Adipocyte (in vitro differentiated cells): ENCODE measurements at regions not wholly inside any gene's neighbourhood (a gene's known extent, or its start where the extent isn't known, plus 50 kb on each side); places are given as distances from the start of the nearest gene placed in this dataset.
"Not testable (repeated sequence)": the region's sequence is repeated elsewhere in the genome, so short reads cannot be mapped to it uniquely, and the experiment has no call there.

Experiments
- DNase-seq: peaks from one replicate; pipeline ENCODE4 v3.0.0-alpha.2; 2015; ENCODE audit warnings: low read depth
- H3K27me3 ChIP-seq: replicated peaks from 2 replicates; pipeline ENCODE4 v1.7.0; 2013; ENCODE audit warnings: mild to moderate bottlenecking, low read length, moderate library complexity; ENCODE audit not compliant: control insufficient read depth, insufficient read depth
- H3K36me3 ChIP-seq: 2 replicates; pipeline ENCODE4 v1.7.0; 2013; ENCODE audit warnings: low read length, mild to moderate bottlenecking, moderate library complexity; ENCODE audit not compliant: control insufficient read depth, insufficient read depth, severe bottlenecking
- H3K4me1 ChIP-seq: 2 replicates; pipeline ENCODE4 v1.7.0; 2013; ENCODE audit warnings: mild to moderate bottlenecking, low read length, moderate library complexity; ENCODE audit not compliant: control insufficient read depth, insufficient read depth
- H3K4me3 ChIP-seq: 2 replicates; pipeline ENCODE4 v1.7.0; 2013; ENCODE audit warnings: mild to moderate bottlenecking, low read length, moderate library complexity
- H3K9ac ChIP-seq: 2 replicates; pipeline ENCODE4 v1.7.0; 2013; ENCODE audit warnings: mild to moderate bottlenecking, low read length, moderate library complexity
- H3K9me3 ChIP-seq: 2 replicates; pipeline ENCODE4 v1.7.0; 2013; ENCODE audit warnings: mild to moderate bottlenecking, low read length, moderate library complexity; ENCODE audit not compliant: control insufficient read depth

DNA sequence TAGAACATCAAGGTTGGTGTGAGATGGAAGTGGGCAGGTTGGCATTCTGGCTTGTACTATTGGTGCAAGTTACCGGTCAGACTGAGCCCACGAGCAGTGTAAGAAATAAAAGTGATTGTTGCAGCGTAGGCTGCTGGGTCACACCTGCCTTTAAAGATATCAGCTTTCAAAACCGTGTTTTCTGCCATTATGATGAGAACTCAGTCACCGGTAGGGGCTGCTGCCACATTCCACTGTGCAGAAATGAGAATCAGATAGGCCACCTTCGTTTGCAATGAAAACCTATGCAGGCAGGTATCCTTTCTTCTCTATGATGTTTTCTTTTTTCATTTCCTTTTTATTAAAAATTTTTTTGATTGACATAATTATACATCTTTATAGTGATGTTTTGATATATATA lies 168.5 kb downstream of the MYLK4 start:
- H3K9me3 ChIP-seq: peaks cover 12% of the 10 kb centered on the region
- no peaks in the 10 kb centered on the region for H3K27me3 ChIP-seq
- no peak for DNase-seq
- H3K36me3 ChIP-seq: no peaks in the 10 kb centered on the region
- no peak overlapping the region for H3K4me3 ChIP-seq
- peaks cover 5% of the 10 kb centered on the region for H3K4me1 ChIP-seq
- no peak overlapping the region for H3K9ac ChIP-seq

DNA sequence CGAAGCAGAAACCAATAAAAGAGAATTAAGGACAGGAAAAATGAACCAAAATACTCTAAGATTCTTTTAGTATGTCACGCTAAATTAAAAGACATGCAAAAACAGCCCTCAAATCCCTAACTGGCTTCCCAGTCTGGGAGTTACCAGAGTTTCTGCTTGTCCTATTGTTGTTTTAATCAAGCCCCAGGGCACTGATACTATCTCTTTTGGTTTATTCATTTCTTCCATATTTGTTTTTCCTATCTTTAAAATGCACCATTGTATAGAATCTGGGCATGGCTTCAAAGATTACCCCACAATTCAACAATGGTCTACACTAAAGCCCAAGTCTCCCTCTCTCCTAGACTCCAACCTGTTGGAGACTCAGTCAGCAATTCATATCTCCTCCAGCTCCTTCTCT lies 169.1 kb downstream of the MYLK4 start:
- H3K9me3 ChIP-seq: peaks cover 12% of the 10 kb centered on the region
- peaks cover 5% of the 10 kb centered on the region for H3K4me1 ChIP-seq
- no peak overlapping the region for H3K4me3 ChIP-seq
- H3K36me3 ChIP-seq: no peaks in the 10 kb centered on the region
- H3K9ac ChIP-seq: no peak overlapping the region
- DNase-seq: no peak
- no peaks in the 10 kb centered on the region for H3K27me3 ChIP-seq

DNA sequence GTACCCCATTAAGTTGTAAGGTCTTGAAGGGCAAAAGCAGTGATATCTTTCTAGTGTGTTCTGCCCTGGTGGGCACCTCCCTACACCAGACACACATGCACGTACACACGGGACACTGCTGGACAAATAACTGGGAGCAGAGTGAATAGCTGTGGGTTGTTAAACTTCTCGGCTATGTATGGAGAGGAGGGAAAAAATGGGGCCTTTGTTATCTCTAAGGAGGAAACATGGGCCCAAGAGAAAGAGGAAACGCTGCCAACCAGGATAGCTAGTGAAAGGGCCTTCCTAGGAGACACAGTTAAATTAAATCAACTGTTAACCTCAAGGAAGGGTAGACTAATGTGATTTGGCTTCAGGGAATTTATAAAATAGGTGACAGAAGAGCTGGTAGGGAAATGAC lies 169.7 kb downstream of the MYLK4 start:
- Histone ChIP-seq H3K27me3 (no peaks in the 10 kb centered on the region), H3K4me1 (peaks cover 5% of the 10 kb centered on the region), H3K9ac (no peak overlapping the region), H3K36me3 (no peaks in the 10 kb centered on the region), H3K9me3 (peaks cover 12% of the 10 kb centered on the region), H3K4me3 (no peak overlapping the region)
- DNase-seq: no peak

DNA sequence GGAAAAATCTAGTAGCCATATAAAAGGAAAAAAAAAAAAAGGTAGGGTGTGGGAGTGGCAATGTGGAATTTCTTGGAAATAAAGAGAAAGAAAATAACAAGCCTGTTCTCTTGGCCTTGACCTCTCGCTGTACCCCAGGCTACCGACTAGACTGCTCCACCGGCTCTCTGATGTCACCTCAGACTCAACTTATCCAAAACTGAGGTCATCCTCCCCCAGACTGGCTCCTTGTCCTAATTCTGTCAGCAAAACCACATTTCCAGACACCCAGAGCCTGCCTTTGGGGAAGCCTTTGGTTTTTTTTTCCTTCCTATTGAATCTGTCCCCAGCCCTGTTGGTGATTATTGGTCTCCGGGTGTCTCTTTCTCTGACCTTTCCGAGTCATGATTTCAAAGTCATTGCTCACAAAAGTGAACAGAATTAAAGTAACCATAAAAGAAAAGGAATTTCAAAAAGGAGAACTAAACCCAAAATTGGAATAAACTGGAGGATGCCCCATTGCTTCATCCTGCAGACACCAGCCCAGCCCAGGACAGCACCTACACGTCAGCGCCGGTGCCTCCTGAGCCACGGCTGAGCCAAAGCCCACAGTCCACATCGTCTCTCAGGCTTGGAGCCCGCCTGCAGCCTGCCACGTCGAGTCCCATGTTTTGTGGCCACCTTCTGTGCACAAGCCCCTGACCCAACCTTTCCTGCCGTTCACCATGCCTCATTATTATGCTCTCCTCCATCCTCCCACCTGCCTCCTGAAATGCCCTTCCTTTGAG lies 170.7 kb downstream of the MYLK4 start:
- Histone ChIP-seq H3K4me3 (no peak overlapping the region), H3K9ac (no peak overlapping the region), H3K4me1 (peaks cover 5% of the 10 kb centered on the region), H3K27me3 (no peaks in the 10 kb centered on the region), H3K36me3 (no peaks in the 10 kb centered on the region), H3K9me3 (peaks cover 15% of the 10 kb centered on the region)
- DNase-seq: no peak

DNA sequence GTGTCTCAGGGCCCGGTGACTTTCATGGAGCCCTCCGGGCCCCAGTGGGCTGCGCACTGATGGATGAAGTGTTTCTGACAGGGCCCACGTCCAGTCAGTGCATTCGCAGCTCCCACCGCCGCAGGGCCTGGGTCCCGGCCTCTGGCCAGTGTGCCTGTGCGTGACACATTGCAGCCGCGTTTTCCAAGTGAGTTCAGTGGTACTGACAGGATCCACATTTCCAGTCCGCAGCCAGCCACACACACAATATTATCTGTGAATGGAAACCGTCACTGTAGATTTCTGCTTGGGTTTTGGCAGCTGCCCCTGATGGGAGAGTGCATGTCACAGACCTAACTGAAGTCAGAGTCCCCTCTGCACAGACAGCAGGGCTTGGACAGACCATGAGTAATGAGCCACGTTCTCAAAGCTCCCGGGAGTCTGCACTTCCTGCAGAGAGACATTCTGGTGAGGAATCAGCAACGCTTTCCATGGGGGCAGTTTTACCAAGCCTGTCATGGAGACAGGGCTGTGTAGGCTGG lies 171.4 kb downstream of the MYLK4 start:
- Histone ChIP-seq H3K4me1 (peaks cover 5% of the 10 kb centered on the region), H3K36me3 (no peaks in the 10 kb centered on the region), H3K9ac (no peak overlapping the region), H3K4me3 (no peak overlapping the region), H3K27me3 (no peaks in the 10 kb centered on the region), H3K9me3 (peaks cover 17% of the 10 kb centered on the region)
- no peak for DNase-seq

DNA sequence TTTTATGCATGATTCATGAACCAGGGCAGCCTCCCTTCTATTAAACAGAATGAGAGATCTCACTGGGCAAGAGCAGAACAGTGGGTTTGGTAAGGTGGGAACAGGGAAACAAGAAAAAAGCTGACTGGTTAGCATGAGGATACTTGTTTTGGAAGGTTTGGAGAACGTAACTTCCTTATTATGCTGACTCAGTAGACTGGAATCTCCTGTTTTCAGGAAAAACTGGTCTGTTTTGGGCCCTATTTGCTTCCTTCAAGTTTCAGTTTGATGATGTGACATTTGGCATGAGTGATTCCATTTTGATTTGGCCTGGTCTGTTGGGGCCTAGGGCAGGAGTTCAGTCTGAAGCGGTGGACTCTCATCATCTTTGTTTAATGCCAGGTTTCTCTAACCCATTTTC lies 172.0 kb downstream of the MYLK4 start:
- peaks cover 5% of the 10 kb centered on the region for H3K4me1 ChIP-seq
- no peak overlapping the region for H3K4me3 ChIP-seq
- no peak for DNase-seq
- no peaks in the 10 kb centered on the region for H3K36me3 ChIP-seq
- H3K27me3 ChIP-seq: no peaks in the 10 kb centered on the region
- H3K9me3 ChIP-seq: peaks cover 15% of the 10 kb centered on the region
- no peak overlapping the region for H3K9ac ChIP-seq

DNA sequence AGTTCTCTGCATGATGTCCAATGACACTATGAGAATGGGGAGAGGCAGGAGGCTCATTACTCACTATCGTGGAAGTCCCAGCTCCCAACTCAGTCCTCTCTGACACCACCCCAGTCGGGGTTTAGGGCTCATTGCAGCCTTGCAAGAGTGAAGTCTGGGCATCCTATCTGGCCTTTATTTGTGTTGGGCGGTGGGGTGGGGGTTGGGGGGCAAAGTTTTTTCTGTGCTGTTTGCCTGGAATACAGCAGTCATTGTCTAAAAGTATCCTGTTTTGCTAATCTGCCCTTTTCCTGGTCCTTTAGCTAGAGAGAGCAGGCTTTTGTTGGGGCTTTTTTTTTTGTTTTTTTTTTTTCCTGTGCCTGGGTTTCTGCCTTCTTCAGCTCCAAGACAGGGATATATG lies 174.2 kb downstream of the MYLK4 start:
- no peak for DNase-seq
- Histone ChIP-seq H3K4me1 (peaks cover 5% of the 10 kb centered on the region), H3K4me3 (no peak overlapping the region), H3K36me3 (no peaks in the 10 kb centered on the region), H3K9ac (no peak overlapping the region), H3K27me3 (no peaks in the 10 kb centered on the region), H3K9me3 (peaks cover 11% of the 10 kb centered on the region)

DNA sequence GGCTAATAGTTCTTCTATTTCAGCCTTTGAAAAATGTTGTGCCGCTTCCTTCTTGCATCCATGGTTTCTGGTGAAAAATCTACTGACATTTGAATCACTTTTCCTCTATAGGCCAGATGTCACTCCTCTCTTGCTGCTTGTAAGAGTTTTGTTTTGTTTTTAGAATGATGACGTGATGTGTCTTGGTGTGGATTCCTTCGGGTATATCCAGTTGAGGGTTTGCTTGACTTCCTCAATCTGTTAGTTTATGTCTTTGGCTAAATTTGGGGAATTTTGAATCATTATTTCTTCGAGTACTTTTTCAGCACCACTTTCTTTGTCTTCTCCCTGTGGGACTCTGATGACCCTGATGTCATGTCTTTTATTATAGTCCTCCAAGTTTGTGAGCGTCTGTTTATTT lies 175.5 kb downstream of the MYLK4 start:
- Histone ChIP-seq H3K36me3 (no peaks in the 10 kb centered on the region), H3K27me3 (no peaks in the 10 kb centered on the region), H3K9me3 (peaks cover 11% of the 10 kb centered on the region), H3K4me3 (no peak overlapping the region), H3K4me1 (peaks cover 5% of the 10 kb centered on the region), H3K9ac (no peak overlapping the region)
- DNase-seq: no peak

DNA sequence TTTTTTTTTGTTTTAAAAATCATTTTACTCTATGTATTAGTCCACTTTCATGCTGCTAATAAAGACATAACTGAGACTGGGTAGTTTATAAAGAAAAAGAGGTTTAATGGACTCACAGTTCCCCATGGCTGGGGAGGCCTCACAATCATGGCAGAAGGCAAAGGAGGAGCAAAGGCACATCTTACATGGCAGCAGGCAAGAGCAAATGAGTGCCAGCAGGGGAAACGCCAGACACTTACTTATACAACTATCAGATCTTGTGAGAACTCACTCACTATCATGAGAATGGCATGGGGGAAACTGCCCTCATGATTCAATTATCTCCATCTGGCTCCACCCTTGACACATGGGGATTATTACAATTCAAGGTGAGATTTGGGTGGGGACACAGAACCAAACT lies 181.3 kb downstream of the MYLK4 start:
- not testable (repeated sequence) for H3K9ac ChIP-seq, H3K27me3 ChIP-seq, H3K36me3 ChIP-seq, H3K9me3 ChIP-seq, DNase-seq, H3K4me1 ChIP-seq, H3K4me3 ChIP-seq

DNA sequence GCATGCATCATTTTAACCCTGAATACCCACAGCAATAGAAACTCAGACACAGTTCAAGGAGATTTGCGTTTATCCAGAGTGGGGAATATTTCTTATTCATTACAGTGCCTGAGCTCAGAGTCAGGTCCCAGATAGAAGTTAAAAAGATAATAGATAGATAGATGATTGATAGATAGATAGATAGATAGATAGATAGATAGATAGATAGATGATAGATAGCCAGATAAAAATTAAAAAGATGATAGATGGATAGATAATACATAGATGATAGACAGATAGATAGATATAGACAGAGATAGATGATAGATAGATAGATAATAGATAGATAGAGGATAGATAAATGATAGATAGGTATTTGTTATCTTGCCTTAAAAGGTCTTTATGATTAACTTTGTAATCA lies 184.7 kb downstream of the MYLK4 start:
- H3K9me3 ChIP-seq: peaks cover 6% of the 10 kb centered on the region
- no peak overlapping the region for H3K4me3 ChIP-seq
- H3K9ac ChIP-seq: no peak overlapping the region
- peaks cover 6% of the 10 kb centered on the region for H3K4me1 ChIP-seq
- H3K27me3 ChIP-seq: peaks cover 2% of the 10 kb centered on the region
- H3K36me3 ChIP-seq: no peaks in the 10 kb centered on the region
- no peak for DNase-seq

DNA sequence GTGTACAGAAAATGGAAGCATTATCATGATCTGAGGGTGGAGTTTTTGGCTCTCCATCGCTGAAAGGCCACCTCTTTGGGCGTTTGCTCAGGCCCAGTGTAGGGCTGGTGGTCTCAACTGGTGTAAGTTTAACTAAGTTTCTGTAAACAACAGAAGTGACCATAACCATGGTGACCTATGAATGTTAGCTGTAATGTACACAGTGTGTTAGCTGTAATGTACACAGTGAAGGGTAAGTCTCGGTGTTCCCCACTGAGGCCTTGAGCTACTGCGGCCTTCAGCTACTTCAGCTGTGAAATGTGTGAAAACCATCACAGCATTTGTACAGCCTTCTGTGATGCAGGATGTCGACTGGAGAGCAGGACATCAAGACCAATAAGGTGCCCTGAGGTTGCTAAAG lies 185.2 kb downstream of the MYLK4 start:
- no peak for DNase-seq
- Histone ChIP-seq H3K4me3 (no peak overlapping the region), H3K4me1 (peaks cover 6% of the 10 kb centered on the region), H3K27me3 (peaks cover 2% of the 10 kb centered on the region), H3K9ac (no peak overlapping the region), H3K36me3 (no peaks in the 10 kb centered on the region), H3K9me3 (peaks cover 6% of the 10 kb centered on the region)

DNA sequence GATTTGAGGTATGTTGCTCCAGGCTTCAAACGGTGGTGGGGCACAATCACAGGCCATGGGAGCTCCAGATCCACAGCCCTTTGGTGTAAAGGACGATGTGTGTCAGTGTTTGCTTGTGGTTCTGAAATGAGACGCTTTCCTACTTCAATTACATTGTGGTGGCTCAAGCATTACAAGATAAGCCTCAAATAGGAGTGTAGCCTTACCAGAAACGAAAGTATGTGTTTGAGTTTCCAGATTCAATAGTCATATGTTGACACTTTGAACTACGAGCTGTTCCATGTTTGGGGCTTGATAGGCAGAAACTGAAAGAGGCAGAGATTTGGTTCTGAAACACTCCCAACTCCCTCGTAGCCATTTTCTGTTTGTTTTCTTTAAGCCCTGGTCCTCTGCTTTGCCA lies 187.1 kb downstream of the MYLK4 start:
- H3K36me3 ChIP-seq: no peaks in the 10 kb centered on the region
- DNase-seq: no peak
- peaks cover 6% of the 10 kb centered on the region for H3K4me1 ChIP-seq
- H3K4me3 ChIP-seq: no peak overlapping the region
- H3K27me3 ChIP-seq: peaks cover 2% of the 10 kb centered on the region
- H3K9ac ChIP-seq: no peak overlapping the region
- peaks cover 3% of the 10 kb centered on the region for H3K9me3 ChIP-seq
